IMR-90 (cell line): ENCODE measurements at regions not wholly inside any gene's neighbourhood (a gene's known extent, or its start where the extent isn't known, plus 50 kb on each side); places are given as distances from the start of the nearest gene placed in this dataset.

ENCODE experiments used
- ATAC-seq: fragments of 200-7000 bp; cut with Tn5 transposase; 2 replicates; pipeline ENCODE4 v1.9.1; 2020; ENCODE audit warnings: low read depth, mild to moderate bottlenecking, moderate library complexity
- BruUV-seq: library from RNA; stranded (reverse); fragments of 400-500 nt; replicated peaks from 2 replicates; lab custom pipeline; 2021; lab: Mats Ljungman, UMichigan
- CTCF ChIA-PET: fragments of 300-600 bp; formaldehyde crosslinking; extraction: SDS; loops from one replicate; lab custom pipeline; 2021; ENCODE audit warnings: antibody characterized with exemption; lab: Yijun Ruan, JAX
- POLR2A ChIA-PET: fragments of 300-600 bp; sonication (Branson Sonifier 250); formaldehyde crosslinking; loops from one replicate; lab custom pipeline; 2022; ENCODE audit warnings: antibody characterized with exemption; ENCODE audit not compliant: unreplicated experiment; lab: Charles Lee
- DNase-seq: peaks from one replicate; pipeline ENCODE4 v3.0.0; 2013
- H2AFZ ChIP-seq: replicated peaks from 2 replicates; pipeline ENCODE3; 2013; ENCODE audit warnings: low read length, mild to moderate bottlenecking; ENCODE audit not compliant: poor library complexity
- H2AK5ac ChIP-seq: 2 replicates; pipeline ENCODE4 v1.6.1; 2013; ENCODE audit warnings: low read depth, low read length, inconsistent platforms
- H2AK9ac ChIP-seq: replicated peaks from 2 replicates; pipeline ENCODE3; 2013; ENCODE audit warnings: mild to moderate bottlenecking, low read depth, low read length, moderate library complexity; ENCODE audit not compliant: poor library complexity
- H2BK120ac ChIP-seq: 2 replicates; pipeline ENCODE4 v1.6.1; 2013; ENCODE audit warnings: low read depth, low read length, inconsistent platforms
- H2BK15ac ChIP-seq: 3 replicates; pipeline ENCODE4 v1.6.1; 2013; ENCODE audit warnings: low read depth, low read length, inconsistent platforms
- H2BK20ac ChIP-seq: 2 replicates; pipeline ENCODE4 v1.6.1; 2013; ENCODE audit warnings: low read depth, mild to moderate bottlenecking, inconsistent platforms, low read length, moderate library complexity
- H2BK5ac ChIP-seq: 2 replicates; pipeline ENCODE4 v1.6.1; 2013; ENCODE audit warnings: mild to moderate bottlenecking, low read depth, low read length, inconsistent platforms; ENCODE audit not compliant: poor library complexity, severe bottlenecking
- H3K14ac ChIP-seq: replicated peaks from 2 replicates; pipeline ENCODE4 v1.6.1; 2013; ENCODE audit warnings: low read depth, low read length, inconsistent platforms
- H3K18ac ChIP-seq: 2 replicates; pipeline ENCODE4 v1.6.1; 2013; ENCODE audit warnings: low read depth, low read length, control low read depth
- H3K23ac ChIP-seq: 2 replicates; pipeline ENCODE4 v1.6.1; 2013; ENCODE audit warnings: low read depth, low read length, inconsistent platforms
- H3K27ac ChIP-seq: 2 replicates; pipeline ENCODE4 v1.5.1; 2013; ENCODE audit warnings: mild to moderate bottlenecking, control low read depth, low read length; ENCODE audit not compliant: insufficient read depth
- H3K27me3 ChIP-seq: 2 replicates; pipeline ENCODE4 v1.6.1; 2013; ENCODE audit warnings: low read length; ENCODE audit not compliant: control insufficient read depth, insufficient read depth
- H3K36me3 ChIP-seq: 2 replicates; pipeline ENCODE4 v1.6.1; 2013; ENCODE audit warnings: low read length, mixed read lengths; ENCODE audit not compliant: control insufficient read depth, insufficient read depth
- H3K4ac ChIP-seq: 2 replicates; pipeline ENCODE4 v1.6.1; 2013; ENCODE audit warnings: low read depth, low read length, inconsistent platforms
- H3K4me1 ChIP-seq: 2 replicates; pipeline ENCODE4 v1.6.1; 2013; ENCODE audit warnings: low read length, mixed read lengths; ENCODE audit not compliant: control insufficient read depth, insufficient read depth
- H3K4me2 ChIP-seq: 2 replicates; pipeline ENCODE4 v1.6.1; 2013; ENCODE audit warnings: low read depth, mild to moderate bottlenecking, control low read depth, low read length, moderate library complexity
- H3K4me3 ChIP-seq: 2 replicates; pipeline ENCODE4 v1.5.1; 2013; ENCODE audit warnings: low read depth, mild to moderate bottlenecking, control low read depth, low read length, moderate library complexity; ENCODE audit not compliant: insufficient read depth
- H3K56ac ChIP-seq: 2 replicates; pipeline ENCODE4 v1.6.1; 2013; ENCODE audit warnings: low read length, inconsistent platforms; ENCODE audit not compliant: insufficient read depth; ENCODE audit errors: extremely low read depth
- H3K79me1 ChIP-seq, 2 experiments: 2 replicates each; pipeline ENCODE4 v1.6.1; 2013; ENCODE audit warnings: low read length in 2 of 2, inconsistent platforms in 1 of 2, low read depth in 1 of 2
- H3K9ac ChIP-seq: 2 replicates; pipeline ENCODE4 v1.6.1; 2013; ENCODE audit warnings: low read depth, low read length, control low read depth
- H3K9me1 ChIP-seq: 2 replicates; pipeline ENCODE4 v1.6.1; 2013; ENCODE audit warnings: low read length, inconsistent platforms; ENCODE audit not compliant: insufficient read depth
- H3K9me3 ChIP-seq: 2 replicates; pipeline ENCODE4 v1.6.1; 2013; ENCODE audit warnings: low read length; ENCODE audit not compliant: control insufficient read depth, insufficient read depth
- H4K20me1 ChIP-seq: 2 replicates; pipeline ENCODE4 v1.6.1; 2013; ENCODE audit warnings: low read length, inconsistent platforms; ENCODE audit not compliant: insufficient read depth
- H4K5ac ChIP-seq: 2 replicates; pipeline ENCODE4 v1.6.1; 2013; ENCODE audit warnings: mild to moderate bottlenecking, low read depth, low read length, control low read depth
- H4K8ac ChIP-seq, 2 experiments: 2 replicates each; pipeline ENCODE4 v1.6.1; 2013; ENCODE audit warnings: low read depth in 2 of 2, low read length in 2 of 2, control low read depth in 1 of 2, inconsistent platforms in 1 of 2
- H4K91ac ChIP-seq: 2 replicates; pipeline ENCODE4 v1.6.1; 2013; ENCODE audit warnings: low read depth, low read length, inconsistent platforms; ENCODE audit not compliant: insufficient read depth
- BHLHE40 ChIP-seq: fragments of 150-350 bp; IDR thresholded peaks from 2 replicates; pipeline ENCODE4 v1.6.1; 2016; ENCODE audit warnings: mild to moderate bottlenecking, low read depth, low read length
- CEBPB ChIP-seq: IDR thresholded peaks from 2 replicates; pipeline ENCODE4 v1.6.1; 2012; ENCODE audit warnings: low read depth, low read length, improper control_type of control experiment
- CHD1 ChIP-seq: IDR thresholded peaks from 2 replicates; pipeline ENCODE4 v1.6.1; 2012; ENCODE audit warnings: low read depth, low read length, improper control_type of control experiment
- ELK1 ChIP-seq: fragments of 150-350 bp; IDR thresholded peaks from 2 replicates; pipeline ENCODE4 v1.6.1; 2016; ENCODE audit warnings: low read depth, mild to moderate bottlenecking, low read length, moderate library complexity, borderline replicate concordance
- FOS ChIP-seq: fragments of 150-350 bp; IDR thresholded peaks from 2 replicates; pipeline ENCODE4 v1.6.1; 2016; ENCODE audit warnings: low read depth, low read length
- MAFK ChIP-seq: IDR thresholded peaks from 2 replicates; pipeline ENCODE4 v1.6.1; 2012; ENCODE audit warnings: low read depth, low read length, improper control_type of control experiment
- MXI1 ChIP-seq: IDR thresholded peaks from 2 replicates; pipeline ENCODE4 v1.6.1; 2012; ENCODE audit warnings: low read depth, mild to moderate bottlenecking, low read length, moderate library complexity, borderline replicate concordance
- NFE2L2 ChIP-seq: fragments of 150-350 bp; IDR thresholded peaks from 2 replicates; pipeline ENCODE4 v1.6.1; 2016; ENCODE audit warnings: low read depth, mild to moderate bottlenecking, low read length
- RAD21 ChIP-seq: IDR thresholded peaks from 2 replicates; pipeline ENCODE4 v1.6.1; 2012; ENCODE audit warnings: low read length, improper control_type of control experiment
- USF2 ChIP-seq: fragments of 150-350 bp; IDR thresholded peaks from 2 replicates; pipeline ENCODE4 v1.6.1; 2017; ENCODE audit warnings: mild to moderate bottlenecking, antibody characterized with exemption, low read length, low read depth
- WGBS, 2 experiments: methylation state at CpG; one replicate each; pipeline versions ENCODE4 v1.1.5 to v1.1.7; 2013; ENCODE audit warnings: missing lambda C conversion rate in 2 of 2; ENCODE audit not compliant: insufficient read length in 1 of 2; ENCODE audit errors: extremely low coverage in 2 of 2; 5-methylcytosine and 5-hydroxymethylcytosine counted together
- dilution Hi-C: fragments of 300-500 bp; cut with HindIII; formaldehyde crosslinking; loops from one replicate; pipeline ENCODE4 v1.14.3; 2018; ENCODE audit warnings: low sequenced_read_pairs; ENCODE audit not compliant: unreplicated experiment
- in situ Hi-C: fragments of 300-500 bp; cut with MboI; formaldehyde crosslinking; loops from 3 replicates; pipeline ENCODE4 v1.14.3; 2019; ENCODE audit warnings: low sequenced_read_pairs, inconsistent platforms, mixed read lengths
- intact Hi-C: fragments of 100-400 bp; cut with micrococcal nuclease; formaldehyde crosslinking; loops from 2 replicates; pipeline ENCODE4 v1.10.0; 2022

GRCh38 chr3:66092175-66092995 is 53.7 kb upstream of the MAGI1 start:
- Histone ChIP-seq H2BK15ac (no peak overlapping the region; the same call in 2 of the 3 replicates), H4K5ac (no peak overlapping the region), H3K56ac (no peak overlapping the region), H2AFZ (no peak overlapping the region), H3K9ac (no peak overlapping the region), H3K36me3 (no peaks in the 10 kb centered on the region), H3K9me1 (no peaks in the 10 kb centered on the region), H3K18ac (no peak overlapping the region), H3K27ac (no peak overlapping the region), H2AK5ac (no peak overlapping the region), H2BK5ac (no peak overlapping the region), H4K20me1 (no peaks in the 10 kb centered on the region), H3K9me3 (peaks cover 7% of the 10 kb centered on the region), H2AK9ac (no peak overlapping the region), H3K4ac (no peak overlapping the region), H3K79me1 (no peaks in the 10 kb centered on the region), H3K4me2 (no peak overlapping the region), H3K23ac (no peak overlapping the region), H3K4me3 (no peak overlapping the region), H4K91ac (no peak overlapping the region), H3K4me1 (no peaks in the 10 kb centered on the region), H4K8ac (no peak overlapping the region), H3K27me3 (no peaks in the 10 kb centered on the region), H2BK20ac (no peak overlapping the region), H3K14ac (no peak overlapping the region), H2BK120ac (no peak overlapping the region)
- POLR2A ChIA-PET: interaction anchor here (0.6 kb wide), 1 partner anchor 1735 kb away, joined by 3 read pairs; no protein-coding TSS in a partner anchor
- in situ Hi-C loops: no loop called here
- dilution Hi-C loops: no loop called here
- BruUV-seq: no TSS peak
- DNase-seq (no peak), ATAC-seq (no peak)
- WGBS, 2 experiments: 100% methylated on average over 1 of the region's 10 CpGs; no CpG with 5 or more reads in 1 of the 2 experiments
- TF ChIP-seq MAFK (no peak), FOS (no peak), RAD21 (no peak), BHLHE40 (no peak), USF2 (no peak), CHD1 (no peak), NFE2L2 (no peak), CEBPB (no peak), MXI1 (no peak), ELK1 (no peak)
- CTCF ChIA-PET: no interaction called here
- intact Hi-C loops: no loop called here
